Suprapubic skin (tissue), 4 donors: ENCODE measurements at regions not wholly inside any gene's neighbourhood (a gene's known extent, or its start where the extent isn't known, plus 50 kb on each side); places are given as distances from the start of the nearest gene placed in this dataset.

Experiments used
- EP300 ChIP-seq: sonication (generic); formaldehyde crosslinking; IDR thresholded peaks from one replicate; pipeline ENCODE4 v1.6.1; 2017; ENCODE audit warnings: antibody characterized with exemption
- POLR2A ChIP-seq, 2 donors: fragments of 450-650 bp; IDR thresholded peaks; one replicate each; pipeline ENCODE4 v1.6.1; 2017; ENCODE audit warnings: antibody characterized with exemption in 2 of 2, mild to moderate bottlenecking in 2 of 2, moderate library complexity in 2 of 2
- POLR2AphosphoS5 ChIP-seq, 3 donors: sonication (generic); formaldehyde crosslinking; IDR thresholded peaks; one replicate each; pipeline ENCODE4 v1.6.1; 2017; ENCODE audit warnings: antibody characterized with exemption in 3 of 3
- TF ChIP-seq, protein P1 (sequence below), 2 donors: fragments of 200-600 bp in 1 of 2; fragments of 450-650 bp in 1 of 2; sonication (generic) in 1 of 2; IDR thresholded peaks; one replicate each; pipeline ENCODE4 v1.5.1; 2016 to 2019; ENCODE audit warnings: antibody characterized with exemption in 2 of 2, mild to moderate bottlenecking in 1 of 2, moderate library complexity in 1 of 2

DNA sequence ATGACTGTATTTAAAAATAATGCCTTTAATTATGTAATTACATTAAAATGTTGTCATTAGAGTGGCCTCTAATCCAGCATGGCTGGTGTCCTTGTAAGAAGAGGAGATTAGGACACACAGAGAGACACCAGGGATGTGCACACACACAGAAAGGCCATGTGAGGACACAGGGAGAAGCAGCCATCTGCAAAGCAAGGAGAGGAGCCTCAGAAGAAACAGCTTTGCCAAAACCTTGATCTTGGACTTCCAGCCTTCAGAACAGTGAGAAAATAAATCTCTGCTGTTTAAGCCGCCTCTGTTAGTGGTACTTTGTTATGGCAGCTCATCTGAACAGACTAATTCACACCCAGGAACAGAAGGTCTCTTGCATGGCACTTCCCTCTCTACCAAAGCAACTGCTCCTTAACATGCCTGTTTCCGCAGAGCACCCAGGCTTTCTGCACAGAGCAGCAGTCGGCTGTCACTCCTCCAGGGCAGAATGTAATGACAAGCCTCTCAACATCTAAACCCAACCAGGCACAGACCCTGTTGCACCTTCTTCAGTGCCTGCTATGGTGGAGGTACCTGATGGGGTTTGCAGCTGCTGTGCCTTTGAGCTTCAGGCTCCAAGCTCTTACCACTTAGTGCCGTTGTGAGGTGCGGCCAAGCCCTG is 377.7 kb downstream of the TDRD15 start:
- TF ChIP-seq, protein P1, sequence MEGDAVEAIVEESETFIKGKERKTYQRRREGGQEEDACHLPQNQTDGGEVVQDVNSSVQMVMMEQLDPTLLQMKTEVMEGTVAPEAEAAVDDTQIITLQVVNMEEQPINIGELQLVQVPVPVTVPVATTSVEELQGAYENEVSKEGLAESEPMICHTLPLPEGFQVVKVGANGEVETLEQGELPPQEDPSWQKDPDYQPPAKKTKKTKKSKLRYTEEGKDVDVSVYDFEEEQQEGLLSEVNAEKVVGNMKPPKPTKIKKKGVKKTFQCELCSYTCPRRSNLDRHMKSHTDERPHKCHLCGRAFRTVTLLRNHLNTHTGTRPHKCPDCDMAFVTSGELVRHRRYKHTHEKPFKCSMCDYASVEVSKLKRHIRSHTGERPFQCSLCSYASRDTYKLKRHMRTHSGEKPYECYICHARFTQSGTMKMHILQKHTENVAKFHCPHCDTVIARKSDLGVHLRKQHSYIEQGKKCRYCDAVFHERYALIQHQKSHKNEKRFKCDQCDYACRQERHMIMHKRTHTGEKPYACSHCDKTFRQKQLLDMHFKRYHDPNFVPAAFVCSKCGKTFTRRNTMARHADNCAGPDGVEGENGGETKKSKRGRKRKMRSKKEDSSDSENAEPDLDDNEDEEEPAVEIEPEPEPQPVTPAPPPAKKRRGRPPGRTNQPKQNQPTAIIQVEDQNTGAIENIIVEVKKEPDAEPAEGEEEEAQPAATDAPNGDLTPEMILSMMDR (IDR thresholded peaks at IDR 0.05), result no peak
- no peak for TF ChIP-seq POLR2A (IDR thresholded peaks at IDR 0.05)
- no peak for TF ChIP-seq POLR2AphosphoS5 (IDR thresholded peaks at IDR 0.05)
- TF ChIP-seq EP300, result no peak
